SK-N-MC (cell line): ENCODE measurements at regions not wholly inside any gene's neighbourhood (a gene's known extent, or its start where the extent isn't known, plus 50 kb on each side); places are given as distances from the start of the nearest gene placed in this dataset.

ENCODE experiments used
- DNase-seq: peaks from one replicate; pipeline ENCODE4 v3.0.0-alpha.2; 2011; ENCODE audit warnings: low read depth, low spot score
- H3K27ac ChIP-seq: fragments of 200-600 bp; sonication (generic); 2 replicates; pipeline ENCODE4 v1.5.1; 2016; ENCODE audit warnings: mixed run types
- H3K36me3 ChIP-seq: fragments of 200-600 bp; sonication (generic); 2 replicates; pipeline ENCODE4 v1.6.1; 2017; ENCODE audit warnings: antibody characterized with exemption, low read length, mixed read lengths; ENCODE audit not compliant: insufficient read depth
- H3K4me3 ChIP-seq: fragments of 200-600 bp; sonication (generic); 2 replicates; pipeline ENCODE4 v1.5.1; 2016
- H3K9ac ChIP-seq: fragments of 200-600 bp; sonication (generic); 2 replicates; pipeline ENCODE4 v1.8.0; 2017; ENCODE audit warnings: mixed run types, mixed read lengths; ENCODE audit not compliant: insufficient read length
- H3K9me3 ChIP-seq: fragments of 200-600 bp; sonication (generic); 2 replicates; pipeline ENCODE4 v1.6.1; 2017; ENCODE audit warnings: low read depth, mild to moderate bottlenecking, antibody characterized with exemption, low read length, moderate library complexity, mixed read lengths
- EZH2 ChIP-seq: fragments of 200-600 bp; sonication (generic); IDR thresholded peaks from one replicate; pipeline ENCODE4 v1.6.1; 2017; ENCODE audit warnings: antibody characterized with exemption
- FOXP2 ChIP-seq: optimal IDR thresholded peaks from 2 replicates; pipeline ENCODE3; 2011; ENCODE audit warnings: mild to moderate bottlenecking, moderate library complexity; ENCODE audit not compliant: insufficient read depth; ENCODE audit errors: extremely low read length, control extremely low read depth
- POLR2AphosphoS5 ChIP-seq: IDR thresholded peaks from 2 replicates; pipeline ENCODE4 v1.6.1; 2012; ENCODE audit warnings: mild to moderate bottlenecking, low read depth, low read length, borderline replicate concordance

DNA sequence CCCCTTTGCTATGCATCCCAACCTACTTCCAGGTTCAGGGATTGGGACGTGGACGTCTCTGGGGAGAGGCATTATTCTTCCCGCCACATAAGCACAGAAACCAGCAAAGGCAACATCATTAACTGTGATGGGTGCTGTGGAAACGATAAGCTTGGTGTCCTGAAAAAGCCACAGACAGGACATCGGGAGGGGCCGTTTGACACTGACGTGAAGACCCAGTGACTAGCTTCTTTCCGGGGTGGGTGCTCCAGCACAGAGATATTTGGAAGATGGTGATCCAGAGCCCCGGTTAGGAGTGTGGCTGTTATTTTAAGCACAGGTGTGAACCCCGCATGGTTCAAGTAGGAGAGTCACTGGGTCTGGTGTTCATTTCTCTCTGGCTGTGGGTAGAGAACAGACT, 163.8 kb upstream of the HDAC4 start:
- TF ChIP-seq EZH2, result no peak
- no peak for TF ChIP-seq POLR2AphosphoS5
- no peak for TF ChIP-seq FOXP2
- H3K4me3 ChIP-seq, result no peak overlapping the region
- H3K36me3 ChIP-seq, result no peaks in the 10 kb centered on the region
- H3K27ac ChIP-seq, result no peak overlapping the region
- DNase-seq, result no peak
- no peak overlapping the region for H3K9ac ChIP-seq
- no peaks in the 10 kb centered on the region for H3K9me3 ChIP-seq

DNA sequence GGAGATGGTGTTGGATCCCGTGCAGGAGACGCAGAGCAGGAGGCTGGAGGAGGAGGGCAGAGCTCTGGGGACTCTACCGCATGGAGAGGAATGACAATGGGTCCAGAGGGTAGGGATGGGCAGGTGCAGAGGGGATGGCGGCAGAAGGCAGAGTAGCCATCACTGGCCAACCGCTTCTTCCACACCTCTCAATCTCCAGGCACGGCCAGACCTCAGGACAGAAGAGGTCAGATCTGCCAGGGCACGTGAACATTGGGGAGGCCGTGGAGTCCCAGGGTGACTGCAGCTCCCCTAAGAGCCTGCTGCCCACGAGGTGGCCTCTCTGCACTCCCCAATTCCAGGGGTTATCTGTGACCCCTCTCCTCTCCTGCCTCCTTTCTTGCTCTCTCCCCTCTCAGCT, 162.7 kb upstream of the HDAC4 start:
- H3K9ac ChIP-seq, result no peak overlapping the region
- no peak for DNase-seq
- TF ChIP-seq POLR2AphosphoS5, result no peak
- TF ChIP-seq EZH2, result no peak
- TF ChIP-seq FOXP2, result no peak

DNA sequence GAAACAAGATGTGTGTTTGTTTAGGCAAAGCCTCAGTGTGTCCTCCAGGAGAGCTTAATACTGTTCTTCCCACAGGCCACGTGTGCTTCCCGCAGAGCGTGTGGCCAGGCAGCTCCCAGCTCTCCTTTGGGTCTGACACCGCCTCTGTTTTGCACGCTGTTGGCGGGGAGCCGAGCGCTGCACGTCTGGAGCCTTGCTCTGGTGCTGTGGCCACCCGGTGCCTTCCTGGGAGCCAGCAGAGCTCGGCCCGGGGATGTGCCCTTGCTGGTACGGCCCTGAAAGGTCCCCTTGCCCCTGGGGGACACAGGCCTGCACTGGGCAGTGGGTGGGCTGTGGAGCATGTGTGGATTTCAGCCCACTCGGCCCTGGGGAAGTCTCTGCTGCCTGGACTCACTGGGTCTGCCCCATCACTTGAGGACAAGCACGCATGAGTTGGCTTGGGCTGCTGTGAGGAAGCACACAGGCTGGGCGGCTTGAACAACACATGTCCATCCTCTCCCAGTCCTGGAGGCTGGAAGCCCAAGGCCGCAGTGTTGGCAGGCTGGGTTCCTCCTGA, 160.7 kb upstream of the HDAC4 start:
- Histone ChIP-seq H3K9ac (no peak overlapping the region), H3K27ac (no peak overlapping the region)
- DNase-seq, result no peak

More for the DNA sequence above, 162.7 kb upstream of the HDAC4 start:
- Histone ChIP-seq H3K9me3 (no peaks in the 10 kb centered on the region), H3K36me3 (no peaks in the 10 kb centered on the region), H3K27ac (no peak overlapping the region), H3K4me3 (no peak overlapping the region)

DNA sequence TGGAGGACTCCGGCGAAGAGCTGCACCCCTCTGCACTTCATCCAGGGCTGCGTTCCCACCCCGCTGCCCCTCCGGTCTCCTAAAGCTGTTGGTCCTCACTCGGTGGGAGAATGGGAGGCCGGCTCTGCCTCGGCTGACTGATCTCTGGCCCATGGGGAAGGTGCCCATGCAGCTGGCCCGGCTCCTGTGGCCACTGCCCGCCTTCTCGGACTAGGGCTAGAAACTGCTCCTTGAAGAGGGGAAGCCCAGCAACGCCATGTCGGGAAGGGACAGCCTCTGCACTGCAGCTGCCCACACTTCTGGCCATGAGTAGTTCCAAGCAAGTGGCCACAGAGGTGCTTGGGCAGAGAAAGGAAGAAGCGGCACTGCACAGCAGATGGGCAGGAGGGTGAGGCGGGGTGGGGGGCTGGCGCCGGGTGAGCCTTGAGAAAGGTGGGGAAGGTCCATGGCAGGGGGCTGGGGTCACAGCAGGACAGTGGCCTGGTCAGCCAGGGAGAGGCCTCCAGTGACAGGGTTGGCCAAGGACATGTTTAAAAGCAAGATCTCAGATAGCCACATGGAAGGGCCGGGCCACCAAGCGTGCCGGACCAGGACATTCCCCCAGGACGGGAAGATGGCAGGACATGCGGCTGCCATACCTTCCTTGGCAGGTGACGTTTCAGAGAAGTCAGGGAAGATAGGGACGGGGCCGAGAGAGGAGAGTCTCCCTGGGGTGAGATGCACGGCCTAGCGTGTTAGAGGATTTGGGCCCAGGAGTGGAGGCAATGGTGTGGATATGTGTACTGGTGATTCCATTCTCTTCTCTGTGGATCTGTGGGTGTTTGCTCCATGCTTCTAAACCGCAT, 158.8 kb upstream of the HDAC4 start:
- DNase-seq, result no peak
- no peak overlapping the region for H3K27ac ChIP-seq
- TF ChIP-seq EZH2 (no peak), POLR2AphosphoS5 (no peak)
- H3K36me3 ChIP-seq, result no peaks in the 10 kb centered on the region
- H3K9ac ChIP-seq, result no peak overlapping the region
- no peak overlapping the region for H3K4me3 ChIP-seq
- no peaks in the 10 kb centered on the region for H3K9me3 ChIP-seq

More for the DNA sequence above, 160.7 kb upstream of the HDAC4 start:
- TF ChIP-seq POLR2AphosphoS5, result no peak
- TF ChIP-seq EZH2, result no peak
- no peak for TF ChIP-seq FOXP2
- H3K36me3 ChIP-seq, result no peaks in the 10 kb centered on the region
- no peaks in the 10 kb centered on the region for H3K9me3 ChIP-seq
- H3K4me3 ChIP-seq, result no peak overlapping the region

DNA sequence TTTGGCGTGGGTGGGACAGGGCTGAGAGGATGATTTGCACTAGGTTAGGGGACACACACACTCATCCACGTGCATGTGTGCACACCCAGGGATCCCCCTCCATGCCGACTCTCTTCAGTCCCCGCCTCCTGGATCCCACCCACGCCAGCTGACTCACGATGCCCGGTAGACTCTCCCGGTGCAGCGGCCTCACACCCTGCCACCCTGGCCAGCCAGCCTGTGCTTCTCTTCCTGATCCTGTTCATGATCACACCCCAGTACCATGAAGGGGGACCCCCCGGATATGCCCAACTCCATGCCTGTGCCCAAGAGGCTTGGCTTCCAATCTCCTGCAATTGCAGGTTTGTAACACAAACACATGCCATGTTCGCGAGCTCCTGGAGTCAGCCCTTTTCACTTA, 157.8 kb upstream of the HDAC4 start:
- no peak for DNase-seq
- Histone ChIP-seq H3K9ac (no peak overlapping the region), H3K27ac (no peak overlapping the region), H3K9me3 (no peaks in the 10 kb centered on the region), H3K36me3 (no peaks in the 10 kb centered on the region), H3K4me3 (no peak overlapping the region)
- no peak for TF ChIP-seq POLR2AphosphoS5
- TF ChIP-seq FOXP2, result no peak
- TF ChIP-seq EZH2, result no peak

DNA sequence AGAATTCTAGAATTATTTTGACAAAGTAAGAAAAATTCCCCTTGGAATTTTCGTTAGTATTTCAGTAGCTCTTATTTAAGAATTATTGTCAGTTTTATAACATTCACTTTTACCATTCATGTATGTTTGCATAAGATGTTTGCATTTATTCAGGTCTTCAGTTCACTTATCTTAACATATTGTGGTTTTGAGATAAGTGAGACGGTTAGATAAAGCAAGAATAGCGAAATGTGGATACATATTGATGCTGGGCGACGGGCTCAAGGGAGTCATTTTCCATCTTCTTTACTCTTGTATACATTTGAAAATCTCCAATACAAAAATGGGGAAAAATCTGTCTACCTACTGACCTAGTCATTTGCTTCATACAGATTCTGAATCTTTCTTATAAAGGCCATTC, 156.7 kb upstream of the HDAC4 start:
- H3K9ac ChIP-seq, result no peak overlapping the region
- no peaks in the 10 kb centered on the region for H3K9me3 ChIP-seq
- no peak overlapping the region for H3K4me3 ChIP-seq
- no peak for DNase-seq
- H3K27ac ChIP-seq, result no peak overlapping the region
- no peaks in the 10 kb centered on the region for H3K36me3 ChIP-seq
- TF ChIP-seq FOXP2, result no peak
- TF ChIP-seq EZH2, result no peak
- TF ChIP-seq POLR2AphosphoS5, result no peak

DNA sequence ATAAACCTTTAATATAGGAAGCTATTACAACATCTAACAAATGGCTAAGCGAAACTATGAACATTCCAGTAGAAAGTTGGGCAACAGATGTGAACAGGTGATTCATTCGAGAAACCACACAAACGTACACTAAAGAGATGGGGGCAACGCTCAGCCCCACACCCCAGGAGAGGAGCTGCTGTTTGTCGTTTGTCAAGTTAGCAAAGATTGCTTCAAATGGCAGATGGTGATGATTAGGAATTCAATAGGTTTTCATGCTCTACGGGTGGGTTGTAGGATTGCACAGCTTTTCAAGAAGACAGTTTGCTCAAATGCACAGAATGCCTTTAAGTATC, 154.7 kb upstream of the HDAC4 start:
- Histone ChIP-seq H3K9me3 (no peaks in the 10 kb centered on the region), H3K9ac (no peak overlapping the region), H3K27ac (no peak overlapping the region), H3K4me3 (no peak overlapping the region), H3K36me3 (no peaks in the 10 kb centered on the region)
- TF ChIP-seq POLR2AphosphoS5, result no peak
- TF ChIP-seq EZH2, result no peak
- no peak for TF ChIP-seq FOXP2
- DNase-seq, result no peak

DNA sequence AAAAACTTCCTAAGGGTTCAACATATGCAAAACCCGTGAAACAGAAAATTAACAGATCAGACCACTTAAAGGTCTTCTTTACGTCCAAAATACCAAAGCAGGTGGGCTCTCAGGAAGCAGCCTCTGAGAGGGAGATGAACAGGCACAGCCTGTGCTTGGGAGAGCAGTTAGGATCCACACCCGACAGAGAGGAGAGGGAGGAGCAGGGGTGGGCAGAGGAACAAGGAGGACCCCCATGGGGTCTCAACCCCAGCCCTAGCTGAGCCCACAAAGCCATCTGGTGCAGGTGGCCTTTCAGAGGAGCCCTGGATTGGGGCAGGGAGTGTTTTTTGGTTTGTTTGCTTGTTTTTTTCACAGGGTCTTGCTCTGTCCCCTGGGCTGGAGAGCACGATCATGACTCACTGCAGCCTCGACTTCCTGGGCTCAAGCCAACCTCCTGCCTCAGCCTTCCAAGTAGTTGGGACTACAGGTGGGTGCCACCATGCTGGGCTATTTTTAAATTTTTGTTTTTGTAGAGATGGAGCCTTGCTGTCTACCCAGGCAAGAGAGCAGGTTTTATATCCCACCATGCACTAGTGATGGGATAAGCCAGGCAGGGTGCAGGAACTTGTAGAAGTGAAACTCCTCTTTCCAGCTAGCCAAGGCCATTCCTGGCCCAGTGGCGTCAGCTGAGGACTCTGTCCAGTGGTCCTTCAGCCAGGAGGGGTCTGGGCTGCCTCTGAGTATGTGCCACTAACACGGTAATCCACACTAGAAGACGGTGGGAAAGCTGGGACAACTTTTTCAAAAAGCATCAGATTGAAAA, 154.1 kb upstream of the HDAC4 start:
- H3K4me3 ChIP-seq, result no peak overlapping the region
- no peak overlapping the region for H3K9ac ChIP-seq
- TF ChIP-seq POLR2AphosphoS5, result no peak
- no peak for TF ChIP-seq FOXP2
- no peak for TF ChIP-seq EZH2

More for the DNA sequence above, 154.1 kb upstream of the HDAC4 start:
- no peaks in the 10 kb centered on the region for H3K9me3 ChIP-seq
- no peaks in the 10 kb centered on the region for H3K36me3 ChIP-seq
- no peak overlapping the region for H3K27ac ChIP-seq
- no peak for DNase-seq
